Ishikawa (cell line): ENCODE measurements at regions not wholly inside any gene's neighbourhood (a gene's known extent, or its start where the extent isn't known, plus 50 kb on each side); places are given as distances from the start of the nearest gene placed in this dataset.
A peak's percentile ranks its signal among the peaks of the same experiment; 100 is the strongest.

Experiments used
- CEBPB ChIP-seq: IDR thresholded peaks from 2 replicates; pipeline ENCODE4 v1.6.1; 2012
- CREB1 ChIP-seq: IDR thresholded peaks from 2 replicates; pipeline ENCODE4 v1.6.1; 2012; ENCODE audit warnings: low read depth
- EGR1 ChIP-seq: IDR thresholded peaks from 2 replicates; pipeline ENCODE4 v1.6.1; 2012
- EP300 ChIP-seq: IDR thresholded peaks from 2 replicates; pipeline ENCODE4 v1.6.1; 2012; ENCODE audit warnings: borderline replicate concordance
- FOXM1 ChIP-seq: IDR thresholded peaks from 2 replicates; pipeline ENCODE4 v1.6.1; 2012; ENCODE audit warnings: low read depth, borderline replicate concordance
- MAX ChIP-seq: IDR thresholded peaks from 2 replicates; pipeline ENCODE4 v1.6.1; 2012
- NFIC ChIP-seq: IDR thresholded peaks from 2 replicates; pipeline ENCODE4 v1.6.1; 2012
- RAD21 ChIP-seq: IDR thresholded peaks from 2 replicates; pipeline ENCODE4 v1.6.1; 2012; ENCODE audit warnings: low read depth
- REST ChIP-seq: IDR thresholded peaks from 2 replicates; pipeline ENCODE4 v1.6.1; 2012; ENCODE audit warnings: low read depth, mild to moderate bottlenecking
- TAF1 ChIP-seq: IDR thresholded peaks from 2 replicates; pipeline ENCODE4 v1.6.1; 2012; ENCODE audit warnings: low read depth, mild to moderate bottlenecking
- TCF12 ChIP-seq: IDR thresholded peaks from 2 replicates; pipeline ENCODE4 v1.6.1; 2012; ENCODE audit warnings: low read depth
- TEAD4 ChIP-seq: IDR thresholded peaks from 2 replicates; pipeline ENCODE4 v1.6.1; 2012
- USF1 ChIP-seq: IDR thresholded peaks from 2 replicates; pipeline ENCODE4 v1.6.1; 2012
- YY1 ChIP-seq: IDR thresholded peaks from 2 replicates; pipeline ENCODE4 v1.6.1; 2012; ENCODE audit warnings: low read depth
- ZBTB7A ChIP-seq: IDR thresholded peaks from 2 replicates; pipeline ENCODE4 v1.6.1; 2012; ENCODE audit warnings: low read depth

GRCh38 chr5:57779383-57780223 is 297.0 kb upstream of the ACTBL2 start:
- no peak for TF ChIP-seq USF1
- TF ChIP-seq TEAD4 = peak; percentile 40; the same call in 1 of the 2 replicates
- no peak for TF ChIP-seq ZBTB7A
- TF ChIP-seq CEBPB = no peak
- TF ChIP-seq RAD21 = peak; percentile 93
- no peak for TF ChIP-seq MAX
- TF ChIP-seq YY1 = no peak
- TF ChIP-seq TAF1 = no peak
- no peak for TF ChIP-seq NFIC
- no peak for TF ChIP-seq EGR1
- no peak for TF ChIP-seq FOXM1
- TF ChIP-seq CREB1 = no peak

- no peak for TF ChIP-seq REST
- peak; percentile 73 for TF ChIP-seq CEBPB
These were observed 296.0 kb upstream of the ACTBL2 start for GRCh38 chr5:57778501-57779091.

GRCh38 chr5:57777174-57777581 is 294.6 kb upstream of the ACTBL2 start:
- TF ChIP-seq CEBPB (no peak), RAD21 (no peak), YY1 (no peak), FOXM1 (no peak), NFIC (no peak), REST (no peak), ZBTB7A (no peak), TCF12 (no peak), TAF1 (no peak), CREB1 (no peak), EP300 (no peak), EGR1 (no peak), USF1 (no peak), MAX (no peak), TEAD4 (no peak)

- TF ChIP-seq EP300 = no peak
- TF ChIP-seq TEAD4 = no peak
- TF ChIP-seq ZBTB7A = no peak
- no peak for TF ChIP-seq MAX
- no peak for TF ChIP-seq TCF12
- no peak for TF ChIP-seq CEBPB
- no peak for TF ChIP-seq NFIC
- no peak for TF ChIP-seq YY1
- TF ChIP-seq FOXM1 = no peak
- TF ChIP-seq EGR1 = no peak
- TF ChIP-seq RAD21 = no peak
- no peak for TF ChIP-seq CREB1
- TF ChIP-seq REST = no peak
- no peak for TF ChIP-seq TAF1
- no peak for TF ChIP-seq USF1
These were observed 293.4 kb upstream of the ACTBL2 start for GRCh38 chr5:57776035-57776434.
